ENCODE measurements at regions not wholly inside any gene's neighbourhood (a gene's known extent, or its start where the extent isn't known, plus 50 kb on each side); places are given as distances from the start of the nearest gene placed in this dataset.
"Not testable (repeated sequence)": the region's sequence is repeated elsewhere in the genome, so short reads cannot be mapped to it uniquely, and the experiment has no call there.

DNA sequence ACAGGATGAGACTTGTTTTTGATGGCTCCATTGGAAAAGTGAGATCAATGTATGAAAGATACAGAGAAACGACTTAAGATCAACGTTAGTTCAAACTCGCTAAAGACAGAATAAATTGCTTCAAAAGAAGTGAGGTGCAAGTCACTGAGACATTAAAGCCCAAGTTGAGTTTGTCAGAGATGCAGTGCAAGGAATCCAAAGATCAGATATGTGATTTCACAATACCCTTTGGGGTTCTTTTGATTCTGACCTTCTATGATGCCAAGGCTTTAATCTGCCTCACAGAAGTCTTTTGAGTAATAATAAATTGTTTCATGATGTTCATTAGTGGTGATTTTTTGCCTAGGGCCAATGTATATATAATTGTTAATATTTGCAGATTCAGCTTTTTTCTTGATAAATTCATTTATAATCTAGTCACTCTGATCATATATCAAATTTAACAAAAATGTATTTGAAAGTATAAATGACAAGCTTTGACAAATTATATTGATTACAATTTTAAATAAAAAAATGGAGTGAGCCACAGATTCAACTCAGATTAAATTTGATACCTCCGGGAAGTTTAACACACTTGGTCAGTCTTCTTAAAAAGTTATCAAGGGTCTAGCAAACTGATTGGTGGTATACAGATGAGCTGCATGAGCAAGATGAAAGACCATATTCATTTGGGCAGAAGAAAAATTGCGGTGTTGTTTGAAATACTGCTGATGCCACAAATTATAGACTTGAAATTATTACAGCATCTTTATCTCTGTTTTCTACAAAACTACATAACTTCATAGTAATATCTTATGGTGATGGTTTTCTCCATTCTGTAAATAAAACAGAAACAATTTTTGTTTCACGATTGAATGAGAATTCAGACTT, 144.8 kb upstream of the FAR2 start:
- TF ChIP-seq, protein P1, sequence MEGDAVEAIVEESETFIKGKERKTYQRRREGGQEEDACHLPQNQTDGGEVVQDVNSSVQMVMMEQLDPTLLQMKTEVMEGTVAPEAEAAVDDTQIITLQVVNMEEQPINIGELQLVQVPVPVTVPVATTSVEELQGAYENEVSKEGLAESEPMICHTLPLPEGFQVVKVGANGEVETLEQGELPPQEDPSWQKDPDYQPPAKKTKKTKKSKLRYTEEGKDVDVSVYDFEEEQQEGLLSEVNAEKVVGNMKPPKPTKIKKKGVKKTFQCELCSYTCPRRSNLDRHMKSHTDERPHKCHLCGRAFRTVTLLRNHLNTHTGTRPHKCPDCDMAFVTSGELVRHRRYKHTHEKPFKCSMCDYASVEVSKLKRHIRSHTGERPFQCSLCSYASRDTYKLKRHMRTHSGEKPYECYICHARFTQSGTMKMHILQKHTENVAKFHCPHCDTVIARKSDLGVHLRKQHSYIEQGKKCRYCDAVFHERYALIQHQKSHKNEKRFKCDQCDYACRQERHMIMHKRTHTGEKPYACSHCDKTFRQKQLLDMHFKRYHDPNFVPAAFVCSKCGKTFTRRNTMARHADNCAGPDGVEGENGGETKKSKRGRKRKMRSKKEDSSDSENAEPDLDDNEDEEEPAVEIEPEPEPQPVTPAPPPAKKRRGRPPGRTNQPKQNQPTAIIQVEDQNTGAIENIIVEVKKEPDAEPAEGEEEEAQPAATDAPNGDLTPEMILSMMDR (IDR thresholded peaks at IDR 0.05), result no peak
- ATAC-seq (no peak), DNase-seq (no peak)
- H3K9me3 Mint-ChIP-seq, result peaks cover 2% of the 10 kb centered on the region
- POLR2A ChIA-PET, result no interaction called here
- no peaks in the 10 kb centered on the region for H3K36me3 Mint-ChIP-seq (ENCODE audit: low read depth)
- no peaks in the 10 kb centered on the region for H3K4me1 Mint-ChIP-seq (ENCODE audit: low read depth)
- intact Hi-C loops (cut with micrococcal nuclease), result no loop called here
- no peak overlapping the region for H3K27ac Mint-ChIP-seq
- H3K4me3 Mint-ChIP-seq, result no peak overlapping the region
- H3K27me3 Mint-ChIP-seq, result peaks cover 6% of the 10 kb centered on the region
- CTCF ChIA-PET, result no interaction called here

DNA sequence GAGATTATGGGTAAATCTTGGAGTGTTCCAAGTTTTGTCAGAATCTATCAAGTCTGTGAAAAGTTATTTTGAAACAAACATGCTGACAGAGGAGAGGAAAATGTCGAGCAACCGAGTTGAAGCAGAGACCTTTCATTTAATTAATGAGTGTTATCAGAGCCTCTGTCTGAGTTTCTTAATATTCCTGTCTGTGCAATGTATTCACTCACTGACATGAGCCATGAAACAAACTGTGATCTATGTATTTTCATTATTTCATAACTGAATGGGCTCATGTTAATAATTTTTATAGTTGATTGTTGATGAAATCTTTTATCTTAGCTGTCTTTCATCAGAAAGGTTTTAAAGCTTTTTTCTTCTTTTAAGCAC, 144.2 kb upstream of the FAR2 start:
- Mint-ChIP-seq H3K27ac (no peak overlapping the region), H3K27me3 (peaks cover 5% of the 10 kb centered on the region), H3K4me3 (no peak overlapping the region), H3K4me1 (ENCODE audit: low read depth) (no peaks in the 10 kb centered on the region), H3K36me3 (ENCODE audit: low read depth) (no peaks in the 10 kb centered on the region), H3K9me3 (peaks cover 2% of the 10 kb centered on the region)
- TF ChIP-seq, protein P1 (IDR thresholded peaks at IDR 0.05), result no peak
- POLR2A ChIA-PET, result no interaction called here
- intact Hi-C loops (cut with micrococcal nuclease), result no loop called here
- ATAC-seq, result no peak
- no peak for DNase-seq
- CTCF ChIA-PET, result interaction anchor here (0.6 kb wide), 1 partner anchor 154 kb away, joined by 3 read pairs; no protein-coding TSS in a partner anchor

- H3K27me3 Mint-ChIP-seq, result peaks cover 1% of the 10 kb centered on the region
- ATAC-seq (no peak), DNase-seq (no peak)
- ChIA-PET POLR2A (interaction anchor here (0.6 kb wide), 1 partner anchor 1242 kb away, joined by 4 read pairs; no protein-coding TSS in a partner anchor), CTCF (no interaction called here)
- H3K4me1 Mint-ChIP-seq (ENCODE audit: low read depth), result no peaks in the 10 kb centered on the region
- intact Hi-C loops (cut with micrococcal nuclease), result no loop called here
- H3K4me3 Mint-ChIP-seq, result no peak overlapping the region
- no peaks in the 10 kb centered on the region for H3K36me3 Mint-ChIP-seq (ENCODE audit: low read depth)
- peaks cover 2% of the 10 kb centered on the region for H3K9me3 Mint-ChIP-seq
- H3K27ac Mint-ChIP-seq, result no peak overlapping the region
- TF ChIP-seq, protein P1 (IDR thresholded peaks at IDR 0.05), result no peak
Measured at GRCh38 chr12:29008786-29009185, 140.3 kb upstream of the FAR2 start.

GRCh38 chr12:29012673-29013072, 136.4 kb upstream of the FAR2 start:
- DNase-seq, result no peak
- ATAC-seq, result no peak
- no peaks in the 10 kb centered on the region for H3K4me1 Mint-ChIP-seq (ENCODE audit: low read depth)
- no peaks in the 10 kb centered on the region for H3K9me3 Mint-ChIP-seq
- H3K4me3 Mint-ChIP-seq, result no peak overlapping the region
- POLR2A ChIA-PET, result no interaction called here
- TF ChIP-seq, protein P1 (IDR thresholded peaks at IDR 0.05), result no peak
- intact Hi-C loops (cut with micrococcal nuclease), result no loop called here
- CTCF ChIA-PET, result interaction anchor here (1.0 kb wide), 1 partner anchor 305 kb away, joined by 3 read pairs; no protein-coding TSS in a partner anchor
- no peaks in the 10 kb centered on the region for H3K36me3 Mint-ChIP-seq (ENCODE audit: low read depth)
- peaks cover 4% of the 10 kb centered on the region for H3K27me3 Mint-ChIP-seq
- no peak overlapping the region for H3K27ac Mint-ChIP-seq

GRCh38 chr12:29017532-29017931, 131.5 kb upstream of the FAR2 start:
- H3K27ac Mint-ChIP-seq; H3K4me3 Mint-ChIP-seq; intact Hi-C loops (cut with micrococcal nuclease); POLR2A ChIA-PET; H3K4me1 Mint-ChIP-seq (ENCODE audit: low read depth); H3K36me3 Mint-ChIP-seq (ENCODE audit: low read depth); H3K9me3 Mint-ChIP-seq; CTCF ChIA-PET; H3K27me3 Mint-ChIP-seq; ATAC-seq; DNase-seq: not testable (repeated sequence)

All from activated CD8-positive, alpha-beta T cell treated with anti-CD3 and anti-CD28 coated beads for 36 hours (primary cell).